K562 (cell line): ENCODE measurements at regions not wholly inside any gene's neighbourhood (a gene's known extent, or its start where the extent isn't known, plus 50 kb on each side); places are given as distances from the start of the nearest gene placed in this dataset.

Source experiments
- CTBP1 ChIP-seq: fragments of 450-650 bp; IDR thresholded peaks from 2 replicates; pipeline ENCODE4 v1.6.1; 2016; ENCODE audit warnings: borderline replicate concordance
- MECOM ChIP-seq: fragments of 250-450 bp; sonication (Bioruptor Pico); IDR thresholded peaks from 2 replicates; pipeline ENCODE4 v1.8.0; 2022; ENCODE audit warnings: inconsistent platforms
- TBL1XR1 ChIP-seq, 2 experiments: IDR thresholded peaks; 2 replicates each; pipeline ENCODE4 v1.6.1; 2012; ENCODE audit warnings: improper control_type of control experiment in 2 of 2, low read length in 2 of 2, mild to moderate bottlenecking in 1 of 2
- ZNF274 ChIP-seq: IDR thresholded peaks from 2 replicates; pipeline ENCODE4 v1.6.1; 2011; ENCODE audit warnings: low read depth, mild to moderate bottlenecking, low read length, moderate library complexity, borderline replicate concordance

- no peak for TF ChIP-seq TBL1XR1 (IDR thresholded peaks at IDR 0.05; ENCODE audit: low read length in 2 of 2)
- no peak for TF ChIP-seq MECOM
- no peak for TF ChIP-seq ZNF274
- TF ChIP-seq CTBP1 = no peak
Measured at GRCh38 chr4:137825505-137825904, 293.2 kb upstream of the PCDH18 start.
